HG03196 (cell line): ENCODE measurements at regions not wholly inside any gene's neighbourhood (a gene's known extent, or its start where the extent isn't known, plus 50 kb on each side); places are given as distances from the start of the nearest gene placed in this dataset.

ENCODE experiments used
- ATAC-seq: cut with Tn5 transposase; IDR thresholded peaks from one replicate; pipeline ENCODE4 v1.9.1; 2021; ENCODE audit not compliant: unreplicated experiment

GRCh38 chr9:80426992-80427391 is 855.2 kb downstream of the TLE4 start:
- no peak for ATAC-seq

- ATAC-seq: no peak
Measured at GRCh38 chr9:80417211-80417773, 845.5 kb downstream of the TLE4 start.

GRCh38 chr9:80410106-80410505 is 838.3 kb downstream of the TLE4 start:
- no peak for ATAC-seq

GRCh38 chr9:80407220-80407619 is 835.5 kb downstream of the TLE4 start:
- no peak for ATAC-seq

GRCh38 chr9:80401243-80401642 is 829.5 kb downstream of the TLE4 start:
- no peak for ATAC-seq

- ATAC-seq: no peak
Measured at GRCh38 chr9:80400624-80401230, 829.0 kb downstream of the TLE4 start.

- no peak for ATAC-seq
Measured at GRCh38 chr9:80399606-80400005, 827.8 kb downstream of the TLE4 start.

GRCh38 chr9:80387828-80388227 is 816.1 kb downstream of the TLE4 start:
- no peak for ATAC-seq

GRCh38 chr9:80385246-80385645 is 813.5 kb downstream of the TLE4 start:
- ATAC-seq: no peak

- ATAC-seq: no peak
Measured at GRCh38 chr9:80383331-80383730, 811.6 kb downstream of the TLE4 start.

- no peak for ATAC-seq
Measured at GRCh38 chr9:80382211-80382891, 810.6 kb downstream of the TLE4 start.

- no peak for ATAC-seq
Measured at GRCh38 chr9:80380301-80380700, 808.5 kb downstream of the TLE4 start.

- no peak for ATAC-seq
Measured at GRCh38 chr9:80378669-80379293, 807.0 kb downstream of the TLE4 start.

GRCh38 chr9:80376180-80376579 is 804.4 kb downstream of the TLE4 start:
- no peak for ATAC-seq

GRCh38 chr9:80375477-80375876 is 803.7 kb downstream of the TLE4 start:
- ATAC-seq: no peak

- ATAC-seq: no peak
Measured at GRCh38 chr9:80369641-80370040, 797.9 kb downstream of the TLE4 start.

GRCh38 chr9:80366626-80367025 is 794.9 kb downstream of the TLE4 start:
- no peak for ATAC-seq

- no peak for ATAC-seq
Measured at GRCh38 chr9:80359941-80360881, 788.4 kb downstream of the TLE4 start.

- ATAC-seq: no peak
Measured at GRCh38 chr9:80359291-80359690, 787.5 kb downstream of the TLE4 start.

GRCh38 chr9:80352967-80353366 is 781.2 kb downstream of the TLE4 start:
- no peak for ATAC-seq

- no peak for ATAC-seq
Measured at GRCh38 chr9:80351612-80352011, 779.8 kb downstream of the TLE4 start.
